Fibroblast of skin of right quadriceps (primary cell): ENCODE measurements at regions not wholly inside any gene's neighbourhood (a gene's known extent, or its start where the extent isn't known, plus 50 kb on each side); places are given as distances from the start of the nearest gene placed in this dataset.

ENCODE experiments used
- DNase-seq: peaks from one replicate; pipeline ENCODE4 v3.0.0-alpha.2; 2013

- no peak for DNase-seq
Measured at GRCh38 chr5:96340357-96340756, 92.7 kb downstream of the PCSK1 start.

- no peak for DNase-seq
Measured at GRCh38 chr5:96339862-96340261, 93.2 kb downstream of the PCSK1 start.

- DNase-seq: no peak
Measured at GRCh38 chr5:96338624-96339415, 94.2 kb downstream of the PCSK1 start.

- DNase-seq: no peak
Measured at GRCh38 chr5:96338091-96338490, 95.0 kb downstream of the PCSK1 start.

GRCh38 chr5:96337048-96337781 lies 95.8 kb downstream of the PCSK1 start:
- DNase-seq: no peak

- DNase-seq: peak; percentile 89
Measured at GRCh38 chr5:96336351-96336985, 96.6 kb downstream of the PCSK1 start.

- DNase-seq: no peak
Measured at GRCh38 chr5:96335873-96336272, 97.2 kb downstream of the PCSK1 start.

- no peak for DNase-seq
Measured at GRCh38 chr5:96333391-96333790, 99.7 kb downstream of the PCSK1 start.

- DNase-seq: no peak
Measured at GRCh38 chr5:96332535-96333366, 100.3 kb downstream of the PCSK1 start.

- DNase-seq: no peak
Measured at GRCh38 chr5:96331681-96332361, 101.2 kb downstream of the PCSK1 start.

GRCh38 chr5:96331210-96331609 lies 101.8 kb downstream of the PCSK1 start:
- DNase-seq: peak; percentile 46

- peak; percentile 61 for DNase-seq
Measured at GRCh38 chr5:96330530-96331140, 102.4 kb downstream of the PCSK1 start.

GRCh38 chr5:96329886-96330529 lies 103.0 kb downstream of the PCSK1 start:
- no peak for DNase-seq

- no peak for DNase-seq
Measured at GRCh38 chr5:96329289-96329688, 103.8 kb downstream of the PCSK1 start.

GRCh38 chr5:96327722-96328121 lies 105.3 kb downstream of the PCSK1 start:
- DNase-seq: no peak

- no peak for DNase-seq
Measured at GRCh38 chr5:96326902-96327301, 106.1 kb downstream of the PCSK1 start.

GRCh38 chr5:96324708-96325107 lies 108.3 kb downstream of the PCSK1 start:
- peak; percentile 93 for DNase-seq

GRCh38 chr5:96322865-96323264 lies 110.2 kb downstream of the PCSK1 start:
- no peak for DNase-seq

- DNase-seq: no peak
Measured at GRCh38 chr5:96322217-96322616, 110.8 kb downstream of the PCSK1 start.

- DNase-seq: peak; percentile 68
Measured at GRCh38 chr5:96321345-96321744, 111.7 kb downstream of the PCSK1 start.

- DNase-seq: peak; percentile 63
Measured at GRCh38 chr5:96320797-96321196, 112.3 kb downstream of the PCSK1 start.
